ENCODE measurements at regions not wholly inside any gene's neighbourhood (a gene's known extent, or its start where the extent isn't known, plus 50 kb on each side); places are given as distances from the start of the nearest gene placed in this dataset.

GRCh38 chr15:69661871-69662644 is 209.4 kb downstream of the RPLP1 start:
- Histone ChIP-seq H3K79me2 (ENCODE audit: insufficient read depth, low read depth, low read length) (no peaks in the 10 kb centered on the region), H3K36me3 (ENCODE audit: insufficient read depth, low read length) (no peaks in the 10 kb centered on the region), H3K9me2 (ENCODE audit: insufficient read depth, low read length) (no peaks in the 10 kb centered on the region), H2AFZ (ENCODE audit: low read length) (no peak overlapping the region), H3K4me3 (ENCODE audit: low read depth, low read length, poor library complexity, severe bottlenecking) (no peak overlapping the region), H3K4me2 (ENCODE audit: low read length) (no peak overlapping the region), H3K27ac (ENCODE audit: low read depth, low read length, poor library complexity, severe bottlenecking) (no peak overlapping the region), H3K4me1 (ENCODE audit: insufficient read depth, low read length, poor library complexity, severe bottlenecking) (peaks cover 9% of the 10 kb centered on the region), H3K9me3 (ENCODE audit: low read length) (no peaks in the 10 kb centered on the region), H4K20me1 (ENCODE audit: insufficient read depth, low read length) (no peaks in the 10 kb centered on the region)
- DNase-seq (ENCODE audit: low spot score), result no peak
- intact Hi-C loops (cut with micrococcal nuclease; ENCODE audit: unreplicated experiment), result no loop called here
- BruUV-seq (replicated peaks), result no TSS peak
- CTCF ChIA-PET (ENCODE audit: unreplicated experiment), result no interaction called here
- TF ChIP-seq EZH2phosphoT487 (IDR thresholded peaks at IDR 0.05; ENCODE audit: borderline replicate concordance, low read depth, low read length) (no peak), CTCF (conservative IDR thresholded peaks at IDR 0.05; ENCODE audit: low read length) (no peak)
- POLR2A ChIA-PET, result no interaction called here

- H3K36me3 ChIP-seq (ENCODE audit: insufficient read depth, low read length), result no peaks in the 10 kb centered on the region
- no peak overlapping the region for H3K27ac ChIP-seq (ENCODE audit: low read depth, low read length, poor library complexity, severe bottlenecking)
- no peak for DNase-seq (ENCODE audit: low spot score)
- no peaks in the 10 kb centered on the region for H3K9me2 ChIP-seq (ENCODE audit: insufficient read depth, low read length)
- CTCF ChIA-PET (ENCODE audit: unreplicated experiment), result no interaction called here
- no peak overlapping the region for H3K4me2 ChIP-seq (ENCODE audit: low read length)
- no peaks in the 10 kb centered on the region for H3K79me2 ChIP-seq (ENCODE audit: insufficient read depth, low read depth, low read length)
- POLR2A ChIA-PET, result no interaction called here
- no peak for TF ChIP-seq EZH2phosphoT487 (IDR thresholded peaks at IDR 0.05; ENCODE audit: borderline replicate concordance, low read depth, low read length)
- no peak for TF ChIP-seq CTCF (conservative IDR thresholded peaks at IDR 0.05; ENCODE audit: low read length)
- BruUV-seq (replicated peaks), result no TSS peak
- no peak overlapping the region for H3K4me3 ChIP-seq (ENCODE audit: low read depth, low read length, poor library complexity, severe bottlenecking)
- peaks cover 10% of the 10 kb centered on the region for H3K4me1 ChIP-seq (ENCODE audit: insufficient read depth, low read length, poor library complexity, severe bottlenecking)
- no peaks in the 10 kb centered on the region for H4K20me1 ChIP-seq (ENCODE audit: insufficient read depth, low read length)
- intact Hi-C loops (cut with micrococcal nuclease; ENCODE audit: unreplicated experiment), result no loop called here
- no peak overlapping the region for H2AFZ ChIP-seq (ENCODE audit: low read length)
- H3K9me3 ChIP-seq (ENCODE audit: low read length), result no peaks in the 10 kb centered on the region
These were observed 210.0 kb downstream of the RPLP1 start for GRCh38 chr15:69662645-69663000.

GRCh38 chr15:69663441-69663840 is 210.8 kb downstream of the RPLP1 start:
- ChIA-PET CTCF (ENCODE audit: unreplicated experiment) (no interaction called here), POLR2A (no interaction called here)
- H3K4me2 ChIP-seq (ENCODE audit: low read length), result no peak overlapping the region
- no peaks in the 10 kb centered on the region for H3K36me3 ChIP-seq (ENCODE audit: insufficient read depth, low read length)
- TF ChIP-seq CTCF (conservative IDR thresholded peaks at IDR 0.05; ENCODE audit: low read length) (no peak), EZH2phosphoT487 (IDR thresholded peaks at IDR 0.05; ENCODE audit: borderline replicate concordance, low read depth, low read length) (no peak)
- no peak overlapping the region for H3K4me3 ChIP-seq (ENCODE audit: low read depth, low read length, poor library complexity, severe bottlenecking)
- no peak overlapping the region for H3K27ac ChIP-seq (ENCODE audit: low read depth, low read length, poor library complexity, severe bottlenecking)
- no TSS peak for BruUV-seq (replicated peaks)
- H2AFZ ChIP-seq (ENCODE audit: low read length), result no peak overlapping the region
- no peaks in the 10 kb centered on the region for H4K20me1 ChIP-seq (ENCODE audit: insufficient read depth, low read length)
- DNase-seq (ENCODE audit: low spot score), result no peak
- H3K4me1 ChIP-seq (ENCODE audit: insufficient read depth, low read length, poor library complexity, severe bottlenecking), result peaks cover 13% of the 10 kb centered on the region
- H3K9me2 ChIP-seq (ENCODE audit: insufficient read depth, low read length), result no peaks in the 10 kb centered on the region
- no peaks in the 10 kb centered on the region for H3K79me2 ChIP-seq (ENCODE audit: insufficient read depth, low read depth, low read length)
- intact Hi-C loops (cut with micrococcal nuclease; ENCODE audit: unreplicated experiment), result no loop called here
- H3K9me3 ChIP-seq (ENCODE audit: low read length), result no peaks in the 10 kb centered on the region
